K562 (cell line): ENCODE measurements at regions not wholly inside any gene's neighbourhood (a gene's known extent, or its start where the extent isn't known, plus 50 kb on each side); places are given as distances from the start of the nearest gene placed in this dataset.

Experiments used
- ATAC-seq: fragments of 200-7000 bp; cut with Tn5 transposase; 3 replicates; pipeline ENCODE4 v1.9.1; 2020; ENCODE audit warnings: moderate library complexity
- BruUV-seq: library from RNA; stranded (reverse); fragments of 400-500 nt; replicated peaks from 2 replicates; lab custom pipeline; 2021; lab: Mats Ljungman, UMichigan
- CTCF ChIA-PET: fragments of 300-600 bp; formaldehyde crosslinking; extraction: SDS; loops from one replicate; lab custom pipeline; 2021; ENCODE audit warnings: low intra/inter-chr PET ratio; lab: Yijun Ruan, JAX
- POLR2A ChIA-PET: fragments of 300-600, 350-650 bp; sonication (Branson Sonifier 250); formaldehyde crosslinking; extraction: SDS; loops from one replicate; lab custom pipeline; 2021; ENCODE audit warnings: antibody characterized with exemption, inconsistent platforms; lab: Yijun Ruan, JAX
- DNase-seq, 4 experiments: peaks; one replicate each; pipeline versions ENCODE4 v3.0.0 to v3.0.0-alpha.2; 2011 to 2018; ENCODE audit warnings: low spot score in 3 of 4, mixed read lengths in 3 of 4; ENCODE audit errors: extremely low read depth in 1 of 4
- FAIRE-seq: peaks from 2 replicates; lab custom pipeline; 2011; peaks lifted over from hg19 to GRCh38; lab: Jason Lieb, UNC
- H2AFZ ChIP-seq: 2 replicates; pipeline ENCODE4 v1.6.0; 2011; ENCODE audit warnings: low read depth, low read length, control low read depth, inconsistent platforms
- H3K27ac ChIP-seq: fragments of 200-600 bp; 3 replicates; pipeline ENCODE4 v1.8.0; 2011; ENCODE audit warnings: low read depth, mild to moderate bottlenecking, control low read depth, inconsistent platforms, low read length, moderate library complexity, mixed read lengths; ENCODE audit errors: extremely low read depth
- H3K27me3 ChIP-seq, 2 experiments: fragments of 300-600 bp in 1 of 2; 2 replicates in 1 of 2; 3 replicates in 1 of 2; pipeline versions ENCODE4 v1.6.0 to v1.8.0; 2011; ENCODE audit warnings: inconsistent platforms in 2 of 2, low read length in 2 of 2, mild to moderate bottlenecking in 1 of 2, mixed read lengths in 1 of 2, moderate library complexity in 1 of 2; ENCODE audit not compliant: control insufficient read depth in 2 of 2, insufficient read depth in 2 of 2
- H3K36me3 ChIP-seq: fragments of 300-600 bp; 3 replicates; pipeline ENCODE4 v1.8.0; 2011; ENCODE audit warnings: mild to moderate bottlenecking, low read length, inconsistent platforms; ENCODE audit not compliant: control insufficient read depth, insufficient read depth
- H3K4me1 ChIP-seq, 2 experiments: fragments of 200-600 bp in 1 of 2; replicated peaks in 1 of 2; 2 replicates in 1 of 2; 3 replicates in 1 of 2; pipeline versions ENCODE4 v1.5.1 to v1.8.0; 2011; ENCODE audit warnings: inconsistent platforms in 2 of 2, low read length in 2 of 2, mild to moderate bottlenecking in 1 of 2, mixed read lengths in 1 of 2, moderate library complexity in 1 of 2; ENCODE audit not compliant: control insufficient read depth in 2 of 2, insufficient read depth in 2 of 2
- H3K4me2 ChIP-seq: 2 replicates; pipeline ENCODE4 v1.6.1; 2011; ENCODE audit warnings: low read length, control low read depth, inconsistent platforms, mixed read lengths; ENCODE audit not compliant: insufficient read depth
- H3K4me3 ChIP-seq: fragments of 200-600 bp; sonication (generic), shearing (Covaris generic); 2 replicates; pipeline ENCODE4 v1.5.1; 2016; ENCODE audit warnings: control low read depth, inconsistent platforms
- H3K79me2 ChIP-seq: fragments of 200-600 bp; 3 replicates; pipeline ENCODE4 v1.8.0; 2011; ENCODE audit warnings: low read length, inconsistent platforms; ENCODE audit not compliant: control insufficient read depth, insufficient read depth
- H3K9ac ChIP-seq, 2 experiments: 2 replicates each; pipeline versions ENCODE4 v1.6.0 to v1.6.1; 2011; ENCODE audit warnings: low read depth in 2 of 2, low read length in 2 of 2, control low read depth in 1 of 2, inconsistent platforms in 1 of 2, mild to moderate bottlenecking in 1 of 2, mixed read lengths in 1 of 2; ENCODE audit not compliant: insufficient read depth in 1 of 2
- H3K9me1 ChIP-seq: one replicate; pipeline ENCODE4 v1.6.0; 2011; ENCODE audit warnings: inconsistent platforms, mild to moderate bottlenecking, low read length, moderate library complexity; ENCODE audit not compliant: control insufficient read depth, insufficient read depth
- H3K9me3 ChIP-seq: replicated peaks from 2 replicates; pipeline ENCODE4 v1.5.1; 2011; ENCODE audit warnings: low read depth, low read length, inconsistent platforms; ENCODE audit not compliant: control insufficient read depth, insufficient read depth
- H4K20me1 ChIP-seq: replicated peaks from 2 replicates; pipeline ENCODE4 v1.6.1; 2011; ENCODE audit warnings: low read length, inconsistent platforms, mixed read lengths; ENCODE audit not compliant: control insufficient read depth, insufficient read depth
- CBX5 ChIP-seq: IDR thresholded peaks from 2 replicates; pipeline ENCODE4 v1.6.1; 2014; ENCODE audit warnings: low read depth, borderline replicate concordance
- CEBPZ ChIP-seq: fragments of 150-350 bp; IDR thresholded peaks from 2 replicates; pipeline ENCODE4 v1.6.1; 2014; ENCODE audit warnings: low read depth, mild to moderate bottlenecking, low read length, borderline replicate concordance
- ELF1 ChIP-seq: fragments of 200-800 bp; sonication (Bioruptor generic); IDR thresholded peaks from 2 replicates; pipeline ENCODE4 v1.6.1; 2016; ENCODE audit warnings: missing genetic modification characterization, missing compliant biosample characterization
- EWSR1 ChIP-seq: fragments of 450-650 bp; IDR thresholded peaks from 2 replicates; pipeline ENCODE4 v1.6.1; 2018; ENCODE audit warnings: borderline replicate concordance, mild to moderate bottlenecking, low read depth, moderate library complexity; ENCODE audit not compliant: partially characterized antibody
- ILK ChIP-seq: fragments of 450-650 bp; IDR thresholded peaks from 2 replicates; pipeline ENCODE4 v1.6.1; 2016; ENCODE audit warnings: missing genetic modification characterization, low read depth, mild to moderate bottlenecking, missing compliant biosample characterization, moderate library complexity, borderline replicate concordance
- KAT2B ChIP-seq: IDR thresholded peaks from one replicate; pipeline ENCODE4 v1.6.1; 2012; ENCODE audit warnings: low read depth, mild to moderate bottlenecking, control low read depth, inconsistent platforms, low read length, moderate library complexity
- KDM4B ChIP-seq, 2 experiments: fragments of 450-650 bp in 1 of 2; sonication (generic) in 1 of 2; IDR thresholded peaks; 2 replicates each; pipeline ENCODE4 v1.6.1; 2016 to 2017; ENCODE audit warnings: borderline replicate concordance in 2 of 2, antibody characterized with exemption in 1 of 2, low read depth in 1 of 2, mild to moderate bottlenecking in 1 of 2
- NFATC3 ChIP-seq: fragments of 450-650 bp; IDR thresholded peaks from 2 replicates; pipeline ENCODE4 v1.6.1; 2017; ENCODE audit warnings: mild to moderate bottlenecking
- NR4A1 ChIP-seq, 2 experiments: fragments of 250-450 bp in 1 of 2; fragments of 450-650 bp in 1 of 2; sonication (Bioruptor Pico) in 1 of 2; IDR thresholded peaks; 2 replicates each; pipeline versions ENCODE4 v1.4.0 to v1.6.1; 2016 to 2020; ENCODE audit warnings: mild to moderate bottlenecking in 2 of 2, missing compliant biosample characterization in 1 of 2, missing genetic modification characterization in 1 of 2, moderate library complexity in 1 of 2
- RB1 ChIP-seq: fragments of 450-650 bp; IDR thresholded peaks from 2 replicates; pipeline ENCODE4 v1.6.1; 2017; ENCODE audit warnings: low read depth, mild to moderate bottlenecking
- SRSF1 ChIP-seq: fragments of 200-400 bp; formaldehyde crosslinking; IDR thresholded peaks from 2 replicates; pipeline ENCODE4 v1.6.1; 2017; ENCODE audit warnings: mild to moderate bottlenecking, low read depth, low read length, moderate library complexity
- TEAD4 ChIP-seq, 2 experiments: sonication (generic) in 1 of 2; formaldehyde crosslinking in 1 of 2; IDR thresholded peaks; 2 replicates each; pipeline versions ENCODE4 v1.6.1 to v1.8.0; 2012 to 2022; ENCODE audit warnings: borderline replicate concordance in 1 of 2, inconsistent platforms in 1 of 2, low read length in 1 of 2, mild to moderate bottlenecking in 1 of 2, missing genetic modification reagents in 1 of 2
- ZNF324 ChIP-seq: fragments of 250-450 bp; sonication (Bioruptor Pico); IDR thresholded peaks from 2 replicates; pipeline ENCODE4 v1.4.0; 2020; ENCODE audit warnings: mild to moderate bottlenecking
- ZNF766 ChIP-seq: fragments of 200-800 bp; sonication (Bioruptor generic); conservative IDR thresholded peaks from 2 replicates; pipeline ENCODE4 v1.6.1; 2016; ENCODE audit warnings: missing genetic modification characterization, missing compliant biosample characterization
- WGBS: fragments of 100-300 bp; shearing (Covaris generic); methylation state at CpG from one replicate; pipeline ENCODE4 v1.1.6; 2016; ENCODE audit warnings: low coverage, mixed read lengths; ENCODE audit not compliant: insufficient coverage; ENCODE audit errors: missing lambda C conversion rate; 5-methylcytosine and 5-hydroxymethylcytosine counted together
- in situ Hi-C: fragments of 300-500 bp; cut with MboI; formaldehyde crosslinking; loops from 4 replicates; pipeline ENCODE4 v1.15.0; 2018; ENCODE audit warnings: inconsistent platforms, mixed read lengths
- intact Hi-C: fragments of 100-400 bp; cut with micrococcal nuclease; formaldehyde crosslinking; loops from 2 replicates; pipeline ENCODE4 v1.14.2; 2022

- H2AFZ ChIP-seq: no peak overlapping the region
- in situ Hi-C loops (no loop called here), intact Hi-C loops (no loop called here)
- TF ChIP-seq EWSR1 (no peak), ELF1 (tag) (no peak), CBX5 (no peak), ILK (tag) (no peak), KAT2B (no peak), NFATC3 (no peak), ZNF766 (CRISPR knock-in tag) (no peak), NR4A1 (CRISPR knock-in tag; IDR thresholded peaks at IDR 0.05) (no peak), NR4A1 (tag; IDR thresholded peaks at IDR 0.05) (no peak), KDM4B (IDR thresholded peaks at IDR 0.05; ENCODE audit: borderline replicate concordance in 2 of 2, low read depth in 1 of 2) (no peak), RB1 (no peak), CEBPZ (no peak), TEAD4 (IDR thresholded peaks at IDR 0.05; ENCODE audit: low read length) (no peak), TEAD4 (CRISPR knock-in tag; IDR thresholded peaks at IDR 0.05; ENCODE audit: borderline replicate concordance) (no peak), SRSF1 (no peak), ZNF324 (CRISPR knock-in tag) (no peak)
- H3K27ac ChIP-seq: no peak overlapping the region
- no peak overlapping the region for H3K4me2 ChIP-seq
- no peak overlapping the region for H3K9ac ChIP-seq
- H3K9me1 ChIP-seq: no peaks in the 10 kb centered on the region
- no peak for FAIRE-seq
- ChIA-PET POLR2A (no interaction called here), CTCF (no interaction called here)
- H3K36me3 ChIP-seq: no peaks in the 10 kb centered on the region
- no peaks in the 10 kb centered on the region for H3K9me3 ChIP-seq
- WGBS: 0% methylated on average over 6 of the region's 6 CpGs
- no peaks in the 10 kb centered on the region for H3K79me2 ChIP-seq
- no peak overlapping the region for H3K4me3 ChIP-seq
- DNase-seq: no peak
- BruUV-seq: no TSS peak
- no peak for ATAC-seq
- H3K27me3 ChIP-seq: no peaks in the 10 kb centered on the region; a peak in 2 of 5 replicates
- H3K4me1 ChIP-seq: no peaks in the 10 kb centered on the region
- no peaks in the 10 kb centered on the region; the same call in 1 of the 2 replicates for H4K20me1 ChIP-seq
Measured at GRCh38 chr17:13993106-13993505, 76.2 kb upstream of the COX10 start.
